HEK293 (cell line): ENCODE measurements at regions not wholly inside any gene's neighbourhood (a gene's known extent, or its start where the extent isn't known, plus 50 kb on each side); places are given as distances from the start of the nearest gene placed in this dataset.

ENCODE experiments used
- CTCF ChIA-PET: fragments of 350-600 bp; formaldehyde crosslinking; extraction: SDS; loops from one replicate; lab custom pipeline; 2021; ENCODE audit warnings: antibody characterized with exemption; lab: Yijun Ruan, JAX
- POLR2A ChIA-PET: fragments of 300-600 bp; formaldehyde crosslinking; extraction: SDS; loops from one replicate; lab custom pipeline; 2020; ENCODE audit warnings: antibody characterized with exemption, inconsistent platforms; lab: Yijun Ruan, JAX
- H3K27ac ChIP-seq: fragments of 200-500 bp; sonication (Bioruptor generic); 2 replicates; pipeline ENCODE4 v1.5.1; 2014; ENCODE audit warnings: low read depth, low read length, control low read depth, inconsistent platforms; ENCODE audit errors: extremely low read depth
- H3K36me3 ChIP-seq, 2 experiments: fragments of 200-500 bp in 1 of 2; sonication (Bioruptor generic) in 1 of 2; 1 replicate in 1 of 2; 2 replicates in 1 of 2; pipeline ENCODE4 v1.5.1; 2014 to 2017; ENCODE audit warnings: inconsistent platforms in 2 of 2, low read length in 2 of 2; ENCODE audit not compliant: control insufficient read depth in 2 of 2, insufficient read depth in 1 of 2
- H3K4me1 ChIP-seq: fragments of 200-500 bp; sonication (Bioruptor generic); 2 replicates; pipeline ENCODE4 v1.5.1; 2014; ENCODE audit warnings: mild to moderate bottlenecking, low read length, inconsistent platforms; ENCODE audit not compliant: control insufficient read depth, insufficient read depth
- H3K4me3 ChIP-seq: 2 replicates; pipeline ENCODE4 v1.5.1; 2011; ENCODE audit warnings: low read depth, mild to moderate bottlenecking, control low read depth, low read length, moderate library complexity
- H3K9me3 ChIP-seq: fragments of 200-500 bp; sonication (Bioruptor generic); 2 replicates; pipeline ENCODE4 v1.5.1; 2014; ENCODE audit warnings: low read depth, low read length, inconsistent platforms; ENCODE audit not compliant: control insufficient read depth, insufficient read depth
- EGR2 ChIP-seq: fragments of 450-650 bp; formaldehyde crosslinking; IDR thresholded peaks from 2 replicates; pipeline ENCODE4 v1.5.1; 2016; ENCODE audit warnings: low read depth, missing biosample characterization, missing genetic modification characterization
- FEZF1 ChIP-seq: fragments of 450-650 bp; formaldehyde crosslinking; IDR thresholded peaks from 2 replicates; pipeline ENCODE4 v1.5.1; 2016; ENCODE audit warnings: missing biosample characterization, missing genetic modification characterization
- HIC1 ChIP-seq: fragments of 450-650 bp; formaldehyde crosslinking; IDR thresholded peaks from 2 replicates; pipeline ENCODE4 v1.5.1; 2016; ENCODE audit warnings: missing biosample characterization, missing genetic modification characterization
- HOXA7 ChIP-seq: sonication (generic); formaldehyde crosslinking; IDR thresholded peaks from 2 replicates; pipeline ENCODE4 v1.8.1; 2022; ENCODE audit warnings: missing genetic modification reagents, borderline replicate concordance
- IKZF3 ChIP-seq: fragments of 450-650 bp; IDR thresholded peaks from 2 replicates; pipeline ENCODE4 v1.5.0; 2018; ENCODE audit warnings: missing biosample characterization, mild to moderate bottlenecking, missing genetic modification characterization, moderate library complexity
- REPIN1 ChIP-seq: fragments of 450-650 bp; formaldehyde crosslinking; IDR thresholded peaks from 2 replicates; pipeline ENCODE4 v1.5.1; 2017; ENCODE audit warnings: missing biosample characterization, missing genetic modification characterization, low read depth
- YY1 ChIP-seq: fragments of 450-650 bp; formaldehyde crosslinking; IDR thresholded peaks from 2 replicates; pipeline ENCODE4 v1.5.1; 2018; ENCODE audit warnings: missing biosample characterization, missing genetic modification characterization
- ZFHX2 ChIP-seq: fragments of 450-650 bp; formaldehyde crosslinking; conservative IDR thresholded peaks from 2 replicates; pipeline ENCODE4 v1.5.1; 2016; ENCODE audit warnings: missing biosample characterization, missing genetic modification characterization
- ZFP69B ChIP-seq: fragments of 450-650 bp; formaldehyde crosslinking; IDR thresholded peaks from 2 replicates; pipeline ENCODE4 v1.5.1; 2016; ENCODE audit warnings: missing biosample characterization, missing genetic modification characterization
- ZNF138 ChIP-seq: fragments of 450-650 bp; formaldehyde crosslinking; IDR thresholded peaks from 2 replicates; pipeline ENCODE4 v1.5.1; 2016; ENCODE audit warnings: missing biosample characterization, missing genetic modification characterization, borderline replicate concordance
- ZNF140 ChIP-seq: fragments of 450-650 bp; formaldehyde crosslinking; IDR thresholded peaks from 2 replicates; pipeline ENCODE4 v1.5.1; 2016; ENCODE audit warnings: missing biosample characterization, missing genetic modification characterization
- ZNF221 ChIP-seq: fragments of 450-650 bp; formaldehyde crosslinking; IDR thresholded peaks from 2 replicates; pipeline ENCODE4 v1.5.1; 2017; ENCODE audit warnings: missing biosample characterization, missing genetic modification characterization, borderline replicate concordance
- ZNF292 ChIP-seq: fragments of 450-650 bp; formaldehyde crosslinking; IDR thresholded peaks from 2 replicates; pipeline ENCODE4 v1.5.1; 2016; ENCODE audit warnings: low read depth, missing biosample characterization, missing genetic modification characterization, borderline replicate concordance
- ZNF391 ChIP-seq: fragments of 450-650 bp; formaldehyde crosslinking; IDR thresholded peaks from 2 replicates; pipeline ENCODE4 v1.5.1; 2016; ENCODE audit warnings: low read depth, missing biosample characterization, missing genetic modification characterization, borderline replicate concordance
- ZNF558 ChIP-seq: fragments of 450-650 bp; formaldehyde crosslinking; IDR thresholded peaks from 2 replicates; pipeline ENCODE4 v1.5.1; 2016; ENCODE audit warnings: missing biosample characterization, missing genetic modification characterization
- ZNF560 ChIP-seq: fragments of 450-650 bp; formaldehyde crosslinking; IDR thresholded peaks from 2 replicates; pipeline ENCODE4 v1.5.1; 2017; ENCODE audit warnings: missing biosample characterization, missing genetic modification characterization, borderline replicate concordance
- ZNF580 ChIP-seq: fragments of 450-650 bp; formaldehyde crosslinking; IDR thresholded peaks from 2 replicates; pipeline ENCODE4 v1.5.1; 2016; ENCODE audit warnings: missing biosample characterization, missing genetic modification characterization
- ZNF610 ChIP-seq: fragments of 450-650 bp; formaldehyde crosslinking; IDR thresholded peaks from 2 replicates; pipeline ENCODE4 v1.5.1; 2016; ENCODE audit warnings: missing biosample characterization, missing genetic modification characterization, borderline replicate concordance
- ZNF658 ChIP-seq: fragments of 450-650 bp; formaldehyde crosslinking; IDR thresholded peaks from 2 replicates; pipeline ENCODE4; 2016; ENCODE audit warnings: missing biosample characterization, missing genetic modification characterization
- ZNF830 ChIP-seq: fragments of 450-650 bp; IDR thresholded peaks from 2 replicates; pipeline ENCODE4 v1.5.0; 2018; ENCODE audit warnings: missing biosample characterization, missing genetic modification characterization, low read depth, mild to moderate bottlenecking, moderate library complexity
- ZSCAN16 ChIP-seq: fragments of 450-650 bp; formaldehyde crosslinking; IDR thresholded peaks from 2 replicates; pipeline ENCODE4 v1.5.1; 2016; ENCODE audit warnings: missing biosample characterization, missing genetic modification characterization
- TF ChIP-seq, protein P1 (sequence below): fragments of 450-650 bp; formaldehyde crosslinking; IDR thresholded peaks from 2 replicates; pipeline ENCODE4 v1.5.1; 2016; ENCODE audit warnings: missing biosample characterization, missing genetic modification characterization, borderline replicate concordance
- TF ChIP-seq, protein P2 (sequence below): fragments of 450-650 bp; formaldehyde crosslinking; IDR thresholded peaks from 2 replicates; pipeline ENCODE4 v1.5.1; 2016; ENCODE audit warnings: missing biosample characterization, missing genetic modification characterization
- TF ChIP-seq, protein P3 (sequence below): fragments of 450-650 bp; formaldehyde crosslinking; IDR thresholded peaks from 2 replicates; pipeline ENCODE4 v1.5.1; 2016; ENCODE audit warnings: missing biosample characterization, missing genetic modification characterization
- TF ChIP-seq, protein P4 (sequence below): fragments of 450-650 bp; formaldehyde crosslinking; IDR thresholded peaks from 2 replicates; pipeline ENCODE4 v1.5.1; 2016; ENCODE audit warnings: missing biosample characterization, missing genetic modification characterization

GRCh38 chr5:126233256-126233655, 190.0 kb upstream of the GRAMD2B start:
- no peak overlapping the region for H3K4me3 ChIP-seq
- ChIA-PET CTCF (interaction anchor here (0.9 kb wide), 1 partner anchor 17 kb away, joined by 3 read pairs; no protein-coding TSS in a partner anchor), POLR2A (no interaction called here)
- H3K9me3 ChIP-seq, result no peaks in the 10 kb centered on the region
- TF ChIP-seq ZNF658 (no peak), ZNF830 (tag by site-specific recombination) (no peak), ZFP69B (tag by site-specific recombination) (no peak), ZNF292 (tag by site-specific recombination) (no peak), FEZF1 (tag by site-specific recombination) (no peak), ZNF580 (tag by site-specific recombination) (no peak), IKZF3 (tag by site-specific recombination) (no peak), ZNF138 (tag by site-specific recombination) (no peak), EGR2 (tag by site-specific recombination) (no peak), ZNF558 (tag by site-specific recombination) (no peak), YY1 (no peak), ZSCAN16 (tag by site-specific recombination) (no peak), ZNF560 (tag by site-specific recombination) (no peak), HOXA7 (no peak), REPIN1 (tag by site-specific recombination) (no peak), ZNF391 (no peak)
- TF ChIP-seq, protein P1, sequence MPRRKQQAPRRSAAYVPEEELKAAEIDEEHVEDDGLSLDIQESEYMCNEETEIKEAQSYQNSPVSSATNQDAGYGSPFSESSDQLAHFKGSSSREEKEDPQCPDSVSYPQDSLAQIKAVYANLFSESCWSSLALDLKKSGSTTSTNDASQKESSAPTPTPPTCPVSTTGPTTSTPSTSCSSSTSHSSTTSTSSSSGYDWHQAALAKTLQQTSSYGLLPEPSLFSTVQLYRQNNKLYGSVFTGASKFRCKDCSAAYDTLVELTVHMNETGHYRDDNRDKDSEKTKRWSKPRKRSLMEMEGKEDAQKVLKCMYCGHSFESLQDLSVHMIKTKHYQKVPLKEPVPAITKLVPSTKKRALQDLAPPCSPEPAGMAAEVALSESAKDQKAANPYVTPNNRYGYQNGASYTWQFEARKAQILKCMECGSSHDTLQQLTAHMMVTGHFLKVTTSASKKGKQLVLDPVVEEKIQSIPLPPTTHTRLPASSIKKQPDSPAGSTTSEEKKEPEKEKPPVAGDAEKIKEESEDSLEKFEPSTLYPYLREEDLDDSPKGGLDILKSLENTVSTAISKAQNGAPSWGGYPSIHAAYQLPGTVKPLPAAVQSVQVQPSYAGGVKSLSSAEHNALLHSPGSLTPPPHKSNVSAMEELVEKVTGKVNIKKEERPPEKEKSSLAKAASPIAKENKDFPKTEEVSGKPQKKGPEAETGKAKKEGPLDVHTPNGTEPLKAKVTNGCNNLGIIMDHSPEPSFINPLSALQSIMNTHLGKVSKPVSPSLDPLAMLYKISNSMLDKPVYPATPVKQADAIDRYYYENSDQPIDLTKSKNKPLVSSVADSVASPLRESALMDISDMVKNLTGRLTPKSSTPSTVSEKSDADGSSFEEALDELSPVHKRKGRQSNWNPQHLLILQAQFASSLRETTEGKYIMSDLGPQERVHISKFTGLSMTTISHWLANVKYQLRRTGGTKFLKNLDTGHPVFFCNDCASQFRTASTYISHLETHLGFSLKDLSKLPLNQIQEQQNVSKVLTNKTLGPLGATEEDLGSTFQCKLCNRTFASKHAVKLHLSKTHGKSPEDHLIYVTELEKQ, result no peak
- TF ChIP-seq, protein P2, sequence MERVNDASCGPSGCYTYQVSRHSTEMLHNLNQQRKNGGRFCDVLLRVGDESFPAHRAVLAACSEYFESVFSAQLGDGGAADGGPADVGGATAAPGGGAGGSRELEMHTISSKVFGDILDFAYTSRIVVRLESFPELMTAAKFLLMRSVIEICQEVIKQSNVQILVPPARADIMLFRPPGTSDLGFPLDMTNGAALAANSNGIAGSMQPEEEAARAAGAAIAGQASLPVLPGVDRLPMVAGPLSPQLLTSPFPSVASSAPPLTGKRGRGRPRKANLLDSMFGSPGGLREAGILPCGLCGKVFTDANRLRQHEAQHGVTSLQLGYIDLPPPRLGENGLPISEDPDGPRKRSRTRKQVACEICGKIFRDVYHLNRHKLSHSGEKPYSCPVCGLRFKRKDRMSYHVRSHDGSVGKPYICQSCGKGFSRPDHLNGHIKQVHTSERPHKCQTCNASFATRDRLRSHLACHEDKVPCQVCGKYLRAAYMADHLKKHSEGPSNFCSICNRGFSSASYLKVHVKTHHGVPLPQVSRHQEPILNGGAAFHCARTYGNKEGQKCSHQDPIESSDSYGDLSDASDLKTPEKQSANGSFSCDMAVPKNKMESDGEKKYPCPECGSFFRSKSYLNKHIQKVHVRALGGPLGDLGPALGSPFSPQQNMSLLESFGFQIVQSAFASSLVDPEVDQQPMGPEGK (tag by site-specific recombination), result no peak
- no peak overlapping the region for H3K27ac ChIP-seq
- H3K4me1 ChIP-seq, result no peaks in the 10 kb centered on the region
- no peaks in the 10 kb centered on the region for H3K36me3 ChIP-seq

DNA sequence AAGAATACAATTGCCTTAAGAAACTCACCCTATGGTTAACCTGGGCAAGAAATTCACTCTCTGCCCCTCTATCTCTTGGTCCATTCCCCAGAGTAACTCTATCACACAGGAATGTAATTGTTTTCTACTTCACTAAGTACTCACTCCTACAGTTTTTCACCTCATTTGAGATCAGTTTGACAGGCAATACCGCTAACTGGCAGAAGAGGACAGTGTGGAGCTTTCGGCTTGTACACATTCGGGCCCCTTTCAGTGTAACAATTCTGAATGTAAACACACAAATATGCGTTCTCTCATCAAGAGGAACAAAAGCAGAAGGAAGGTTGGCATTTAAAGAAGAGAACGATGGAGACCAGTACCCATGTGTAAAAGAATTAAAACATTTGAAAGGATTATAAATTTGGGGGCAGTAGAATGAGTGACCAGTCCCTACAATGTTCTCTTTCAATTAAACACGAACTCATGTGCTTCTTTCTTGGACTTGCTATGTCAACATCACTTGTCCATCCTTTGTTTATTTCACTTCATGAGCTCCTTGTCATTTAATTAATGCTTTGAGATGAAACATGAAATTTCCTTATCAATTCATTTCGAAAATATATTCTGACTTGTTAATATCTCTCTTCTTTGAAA, 188.5 kb upstream of the GRAMD2B start:
- H3K4me1 ChIP-seq, result no peaks in the 10 kb centered on the region
- no peaks in the 10 kb centered on the region for H3K36me3 ChIP-seq
- ChIA-PET POLR2A (no interaction called here), CTCF (interaction anchor here (0.6 to 1.1 kb wide), 10 partner anchors 18 to 868 kb away, joined by 3 to 5 read pairs (median 4); no protein-coding TSS in a partner anchor)
- H3K4me3 ChIP-seq, result no peak overlapping the region
- H3K9me3 ChIP-seq, result no peaks in the 10 kb centered on the region
- no peak overlapping the region for H3K27ac ChIP-seq
- no peak for TF ChIP-seq ZNF610
- TF ChIP-seq ZFHX2 (tag by site-specific recombination), result peak; percentile 34; the same call in 1 of the 2 replicates
- TF ChIP-seq HIC1 (tag by site-specific recombination), result no peak
- TF ChIP-seq, protein P3, sequence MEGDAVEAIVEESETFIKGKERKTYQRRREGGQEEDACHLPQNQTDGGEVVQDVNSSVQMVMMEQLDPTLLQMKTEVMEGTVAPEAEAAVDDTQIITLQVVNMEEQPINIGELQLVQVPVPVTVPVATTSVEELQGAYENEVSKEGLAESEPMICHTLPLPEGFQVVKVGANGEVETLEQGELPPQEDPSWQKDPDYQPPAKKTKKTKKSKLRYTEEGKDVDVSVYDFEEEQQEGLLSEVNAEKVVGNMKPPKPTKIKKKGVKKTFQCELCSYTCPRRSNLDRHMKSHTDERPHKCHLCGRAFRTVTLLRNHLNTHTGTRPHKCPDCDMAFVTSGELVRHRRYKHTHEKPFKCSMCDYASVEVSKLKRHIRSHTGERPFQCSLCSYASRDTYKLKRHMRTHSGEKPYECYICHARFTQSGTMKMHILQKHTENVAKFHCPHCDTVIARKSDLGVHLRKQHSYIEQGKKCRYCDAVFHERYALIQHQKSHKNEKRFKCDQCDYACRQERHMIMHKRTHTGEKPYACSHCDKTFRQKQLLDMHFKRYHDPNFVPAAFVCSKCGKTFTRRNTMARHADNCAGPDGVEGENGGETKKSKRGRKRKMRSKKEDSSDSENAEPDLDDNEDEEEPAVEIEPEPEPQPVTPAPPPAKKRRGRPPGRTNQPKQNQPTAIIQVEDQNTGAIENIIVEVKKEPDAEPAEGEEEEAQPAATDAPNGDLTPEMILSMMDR (tag by site-specific recombination), result peak; percentile 69
- TF ChIP-seq, protein P4, sequence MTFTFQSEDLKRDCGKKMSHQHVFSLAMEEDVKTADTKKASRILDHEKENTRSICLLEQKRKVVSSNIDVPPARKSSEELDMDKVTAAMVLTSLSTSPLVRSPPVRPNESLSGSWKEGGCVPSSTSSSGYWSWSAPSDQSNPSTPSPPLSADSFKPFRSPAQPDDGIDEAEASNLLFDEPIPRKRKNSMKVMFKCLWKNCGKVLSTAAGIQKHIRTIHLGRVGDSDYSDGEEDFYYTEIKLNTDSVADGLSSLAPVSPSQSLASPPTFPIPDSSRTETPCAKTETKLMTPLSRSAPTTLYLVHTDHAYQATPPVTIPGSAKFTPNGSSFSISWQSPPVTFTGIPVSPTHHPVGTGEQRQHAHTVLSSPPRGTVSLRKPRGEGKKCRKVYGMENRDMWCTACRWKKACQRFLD, result no peak
- TF ChIP-seq ZNF140, result no peak
- no peak for TF ChIP-seq ZNF221
